CD4-positive, CD25-positive, alpha-beta regulatory T cell (primary cell): ENCODE measurements at regions not wholly inside any gene's neighbourhood (a gene's known extent, or its start where the extent isn't known, plus 50 kb on each side); places are given as distances from the start of the nearest gene placed in this dataset.

Experiments used
- ATAC-seq, 2 donors: fragments of 150-1000 bp; cut with Tn5 transposase; one replicate each; pipeline ENCODE4 v1.10.0; 2021; ENCODE audit warnings: low read depth in 2 of 2, moderate number of reproducible peaks in 2 of 2, moderate library complexity in 1 of 2
- DNase-seq, 3 donors: peaks; one replicate each; pipeline versions ENCODE4 v3.0.0 to v3.0.0-alpha.2; 2012 to 2022; ENCODE audit warnings: mixed read lengths in 1 of 3
- H3K27ac ChIP-seq: one replicate; pipeline ENCODE4 v1.7.0; 2013; ENCODE audit warnings: mild to moderate bottlenecking, low read length; ENCODE audit not compliant: insufficient read depth, poor library complexity, severe bottlenecking
- H3K27me3 ChIP-seq: one replicate; pipeline ENCODE4 v1.7.0; 2013; ENCODE audit warnings: low read length; ENCODE audit not compliant: control insufficient read depth, insufficient read depth
- H3K36me3 ChIP-seq: one replicate; pipeline ENCODE4 v1.7.0; 2013; ENCODE audit warnings: mild to moderate bottlenecking, low read length, moderate library complexity; ENCODE audit not compliant: control insufficient read depth, insufficient read depth
- H3K4me1 ChIP-seq: 2 replicates; pipeline ENCODE4 v1.7.0; 2013; ENCODE audit warnings: mild to moderate bottlenecking, low read length; ENCODE audit not compliant: insufficient read depth, control insufficient read depth, poor library complexity, severe bottlenecking
- H3K4me3 ChIP-seq: one replicate; pipeline ENCODE4 v1.7.0; 2013; ENCODE audit warnings: low read depth, mild to moderate bottlenecking, low read length, moderate library complexity
- H3K9me3 ChIP-seq, 2 experiments: 1 replicate in 1 of 2; 2 replicates in 1 of 2; pipeline ENCODE4 v1.7.0; 2013; ENCODE audit warnings: low read length in 2 of 2, mild to moderate bottlenecking in 1 of 2, moderate library complexity in 1 of 2; ENCODE audit not compliant: control insufficient read depth in 2 of 2
- H3K27ac Mint-ChIP-seq, 3 donors: one replicate each; pipeline ENCODE4 v1.8.0; 2020 to 2022; ENCODE audit warnings: mild to moderate bottlenecking in 3 of 3, mixed read lengths in 3 of 3, moderate library complexity in 2 of 3
- H3K27me3 Mint-ChIP-seq: one replicate; pipeline ENCODE4 v1.8.0; 2022; ENCODE audit warnings: mild to moderate bottlenecking, mixed read lengths
- H3K36me3 Mint-ChIP-seq: one replicate; pipeline ENCODE4 v1.8.0; 2020; ENCODE audit warnings: mixed read lengths
- H3K4me1 Mint-ChIP-seq, 4 donors: one replicate each; pipeline ENCODE4 v1.8.0; 2020 to 2022; ENCODE audit warnings: mixed read lengths in 4 of 4, mild to moderate bottlenecking in 1 of 4
- H3K4me3 Mint-ChIP-seq, 4 donors: one replicate each; pipeline ENCODE4 v1.8.0; 2020 to 2022; ENCODE audit warnings: mild to moderate bottlenecking in 4 of 4, mixed read lengths in 4 of 4, moderate library complexity in 3 of 4
- H3K9me3 Mint-ChIP-seq, 7 donors: one replicate each; pipeline ENCODE4 v1.8.0; 2020 to 2022; ENCODE audit warnings: mixed read lengths in 7 of 7, mild to moderate bottlenecking in 3 of 7, moderate library complexity in 2 of 7

GRCh38 chr12:132428936-132429601, 60.9 kb upstream of the FBRSL1 start:
- no peak for ATAC-seq
- H3K4me1 Mint-ChIP-seq = peaks cover 0 to 41% (median 7%) of the 10 kb centered on the region in 4 donors
- Histone ChIP-seq H3K4me1 (peaks cover 28% of the 10 kb centered on the region), H3K4me3 (no peak overlapping the region), H3K27ac (no peak overlapping the region), H3K36me3 (no peaks in the 10 kb centered on the region), H3K27me3 (no peaks in the 10 kb centered on the region), H3K9me3 (no peaks in the 10 kb centered on the region)
- no peaks in the 10 kb centered on the region for H3K36me3 Mint-ChIP-seq
- H3K27me3 Mint-ChIP-seq = no peaks in the 10 kb centered on the region
- H3K4me3 Mint-ChIP-seq = peak overlapping the region in 1 of 4 donors; percentile 10
- H3K27ac Mint-ChIP-seq = no peak overlapping the region
- DNase-seq = no peak
- peaks cover 0 to 8% (median 0%) of the 10 kb centered on the region in 7 donors for H3K9me3 Mint-ChIP-seq

- no peak overlapping the region for H3K27ac Mint-ChIP-seq
Observed at GRCh38 chr12:132427999-132428935, 61.7 kb upstream of the FBRSL1 start.

GRCh38 chr12:132427174-132427768, 62.7 kb upstream of the FBRSL1 start:
- Mint-ChIP-seq H3K27ac (no peak overlapping the region), H3K4me3 (no peak overlapping the region)
- ATAC-seq = no peak

More at GRCh38 chr12:132427999-132428935, 61.7 kb upstream of the FBRSL1 start:
- Mint-ChIP-seq H3K4me3 (peak overlapping the region in 1 of 4 donors; percentile 21), H3K4me1 (peaks cover 0 to 39% (median 6%) of the 10 kb centered on the region in 4 donors), H3K9me3 (peaks cover 0 to 8% (median 0%) of the 10 kb centered on the region in 7 donors), H3K27me3 (no peaks in the 10 kb centered on the region), H3K36me3 (no peaks in the 10 kb centered on the region)
- Histone ChIP-seq H3K27me3 (no peaks in the 10 kb centered on the region), H3K4me3 (no peak overlapping the region), H3K27ac (no peak overlapping the region), H3K9me3 (no peaks in the 10 kb centered on the region), H3K4me1 (peaks cover 28% of the 10 kb centered on the region), H3K36me3 (no peaks in the 10 kb centered on the region)
- ATAC-seq = no peak
- DNase-seq = no peak

GRCh38 chr12:132426349-132427173, 63.4 kb upstream of the FBRSL1 start:
- no peak overlapping the region for H3K27ac ChIP-seq
- H3K27ac Mint-ChIP-seq = no peak overlapping the region
- H3K4me3 ChIP-seq = no peak overlapping the region
- no peaks in the 10 kb centered on the region for H3K36me3 ChIP-seq
- no peak overlapping the region for H3K4me3 Mint-ChIP-seq
- peaks cover 25% of the 10 kb centered on the region for H3K4me1 ChIP-seq
- peaks cover 0 to 8% (median 0%) of the 10 kb centered on the region in 7 donors for H3K9me3 Mint-ChIP-seq
- ATAC-seq (no peak), DNase-seq (no peak)
- no peaks in the 10 kb centered on the region for H3K27me3 Mint-ChIP-seq
- H3K9me3 ChIP-seq = no peaks in the 10 kb centered on the region
- H3K27me3 ChIP-seq = no peaks in the 10 kb centered on the region
- no peaks in the 10 kb centered on the region for H3K36me3 Mint-ChIP-seq
- peaks cover 0 to 36% (median 9%) of the 10 kb centered on the region in 4 donors for H3K4me1 Mint-ChIP-seq

More at GRCh38 chr12:132427174-132427768, 62.7 kb upstream of the FBRSL1 start:
- Histone ChIP-seq H3K27me3 (no peaks in the 10 kb centered on the region), H3K36me3 (no peaks in the 10 kb centered on the region), H3K27ac (no peak overlapping the region), H3K4me3 (no peak overlapping the region), H3K9me3 (no peaks in the 10 kb centered on the region), H3K4me1 (peaks cover 28% of the 10 kb centered on the region)
- H3K36me3 Mint-ChIP-seq = no peaks in the 10 kb centered on the region
- H3K4me1 Mint-ChIP-seq = peaks cover 0 to 40% (median 8%) of the 10 kb centered on the region in 4 donors
- no peaks in the 10 kb centered on the region for H3K27me3 Mint-ChIP-seq
- H3K9me3 Mint-ChIP-seq = peaks cover 0 to 8% (median 0%) of the 10 kb centered on the region in 7 donors
- DNase-seq = no peak

- no peaks in the 10 kb centered on the region for H3K27me3 ChIP-seq
- no peak overlapping the region for H3K27ac ChIP-seq
- peaks cover 7% of the 10 kb centered on the region for H3K27me3 Mint-ChIP-seq
- peaks cover 0 to 27% (median 5%) of the 10 kb centered on the region in 4 donors for H3K4me1 Mint-ChIP-seq
- no peak for ATAC-seq
- DNase-seq = no peak
- peaks cover 0 to 8% (median 0%) of the 10 kb centered on the region in 7 donors for H3K9me3 Mint-ChIP-seq
- peaks cover 8% of the 10 kb centered on the region for H3K4me1 ChIP-seq
- no peaks in the 10 kb centered on the region for H3K36me3 ChIP-seq
- H3K36me3 Mint-ChIP-seq = no peaks in the 10 kb centered on the region
- H3K4me3 ChIP-seq = no peak overlapping the region
- no peak overlapping the region for H3K27ac Mint-ChIP-seq
- no peaks in the 10 kb centered on the region for H3K9me3 ChIP-seq
- no peak overlapping the region for H3K4me3 Mint-ChIP-seq
Observed at GRCh38 chr12:132424811-132425210, 65.1 kb upstream of the FBRSL1 start.

GRCh38 chr12:132423820-132424645, 65.9 kb upstream of the FBRSL1 start:
- H3K9me3 Mint-ChIP-seq = peaks cover 0 to 8% (median 0%) of the 10 kb centered on the region in 7 donors
- Histone ChIP-seq H3K27me3 (no peaks in the 10 kb centered on the region), H3K36me3 (no peaks in the 10 kb centered on the region), H3K27ac (no peak overlapping the region), H3K4me3 (no peak overlapping the region), H3K4me1 (no peaks in the 10 kb centered on the region), H3K9me3 (no peaks in the 10 kb centered on the region)
- H3K27ac Mint-ChIP-seq = no peak overlapping the region
- peaks cover 11% of the 10 kb centered on the region for H3K27me3 Mint-ChIP-seq
- ATAC-seq (no peak), DNase-seq (no peak)
- H3K4me3 Mint-ChIP-seq = no peak overlapping the region
- peaks cover 0 to 20% (median 4%) of the 10 kb centered on the region in 4 donors for H3K4me1 Mint-ChIP-seq
- H3K36me3 Mint-ChIP-seq = no peaks in the 10 kb centered on the region
